MCF 10A (cell line): ENCODE measurements at regions not wholly inside any gene's neighbourhood (a gene's known extent, or its start where the extent isn't known, plus 50 kb on each side); places are given as distances from the start of the nearest gene placed in this dataset.
"Not testable (repeated sequence)": the region's sequence is repeated elsewhere in the genome, so short reads cannot be mapped to it uniquely, and the experiment has no call there.

ENCODE experiments used
- BruUV-seq: library from RNA; stranded (reverse); fragments of 400-500 nt; replicated peaks from 2 replicates; lab custom pipeline; 2021; lab: Mats Ljungman, UMichigan
- CTCF ChIA-PET: fragments of 300-600 bp; sonication (Branson Sonifier 250); formaldehyde crosslinking; extraction: SDS; loops from one replicate; lab custom pipeline; 2021; ENCODE audit warnings: antibody characterized with exemption, inconsistent platforms; lab: Yijun Ruan, JAX
- POLR2A ChIA-PET: fragments of 300-600, 350-650 bp; sonication (Branson Sonifier 250); formaldehyde crosslinking; extraction: SDS; loops from one replicate; lab custom pipeline; 2020; ENCODE audit warnings: antibody characterized with exemption, inconsistent platforms; lab: Yijun Ruan, JAX
- DNase-seq: peaks from one replicate; pipeline ENCODE4 v3.0.0-alpha.2; 2018; ENCODE audit not compliant: unreplicated experiment
- H3K27ac Mint-ChIP-seq: one replicate; pipeline ENCODE4 v1.8.0; 2022; ENCODE audit warnings: mild to moderate bottlenecking, low read depth, mixed read lengths; ENCODE audit not compliant: unreplicated experiment
- H3K27me3 Mint-ChIP-seq: one replicate; pipeline ENCODE4 v1.8.0; 2022; ENCODE audit warnings: mixed read lengths; ENCODE audit not compliant: insufficient read depth, unreplicated experiment
- H3K36me3 Mint-ChIP-seq: one replicate; pipeline ENCODE4 v1.8.0; 2022; ENCODE audit warnings: mild to moderate bottlenecking, moderate library complexity, mixed read lengths; ENCODE audit not compliant: insufficient read depth, unreplicated experiment
- H3K4me1 Mint-ChIP-seq: one replicate; pipeline ENCODE4 v1.8.0; 2022; ENCODE audit warnings: mixed read lengths; ENCODE audit not compliant: insufficient read depth, unreplicated experiment
- H3K4me3 Mint-ChIP-seq: one replicate; pipeline ENCODE4 v1.8.0; 2022; ENCODE audit warnings: mild to moderate bottlenecking, moderate library complexity, mixed read lengths; ENCODE audit not compliant: unreplicated experiment
- H3K9me3 Mint-ChIP-seq: one replicate; pipeline ENCODE4 v1.8.0; 2022; ENCODE audit warnings: mixed read lengths; ENCODE audit not compliant: unreplicated experiment
- intact Hi-C: fragments of 100-400 bp; cut with micrococcal nuclease; formaldehyde crosslinking; loops from 2 replicates; pipeline ENCODE4 v1.14.1; 2022
- TF ChIP-seq, protein P1 (sequence below): fragments of 200-600 bp; IDR thresholded peaks from one replicate; pipeline ENCODE4 v1.8.0; 2022; ENCODE audit warnings: antibody characterized with exemption, mild to moderate bottlenecking; ENCODE audit not compliant: unreplicated experiment

DNA sequence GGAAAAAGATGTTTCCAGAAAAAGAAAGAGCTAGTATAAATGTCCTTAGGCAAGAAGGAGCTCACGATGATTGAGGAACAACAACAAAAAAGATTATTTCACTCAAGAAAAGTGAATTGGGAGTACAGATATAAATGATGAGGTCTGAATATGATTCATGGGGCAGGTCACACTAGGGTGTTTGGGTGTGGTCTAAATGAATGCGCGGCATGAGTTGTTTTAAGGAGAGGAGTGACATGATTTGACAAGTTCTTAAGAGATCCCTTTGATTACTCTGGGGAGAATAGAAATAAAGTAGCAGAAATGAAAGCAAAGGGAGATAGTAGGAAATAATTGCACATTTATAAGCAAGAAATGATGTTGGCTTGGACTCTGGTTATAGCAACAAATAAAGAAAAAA lies 59.3 kb downstream of the NUTM2D start:
- CTCF ChIA-PET, H3K4me1 Mint-ChIP-seq, POLR2A ChIA-PET, BruUV-seq, H3K27me3 Mint-ChIP-seq, H3K9me3 Mint-ChIP-seq, H3K36me3 Mint-ChIP-seq, intact Hi-C loops: not testable (repeated sequence)
- H3K27ac Mint-ChIP-seq: peak overlapping the region; percentile 4
- peak overlapping the region; percentile 0 for H3K4me3 Mint-ChIP-seq
- peak; percentile 47 for DNase-seq

DNA sequence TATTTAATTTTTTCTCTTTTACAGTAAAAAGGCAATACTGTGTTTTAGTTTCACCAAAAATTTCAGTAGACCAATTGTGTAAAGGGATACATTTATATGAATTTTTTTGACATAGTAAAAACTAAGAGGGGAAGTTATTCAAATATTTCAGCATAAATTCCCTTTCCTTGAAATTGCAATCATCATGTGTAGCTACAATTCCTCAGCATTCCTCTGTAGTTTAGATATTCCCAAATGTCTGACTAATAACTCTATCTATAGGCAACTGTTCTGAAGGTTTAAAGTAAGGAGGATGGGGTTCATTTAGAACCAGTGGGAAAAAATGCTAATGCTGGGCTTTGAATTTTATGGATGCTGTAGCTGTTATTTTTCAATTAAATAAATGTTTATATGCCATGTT lies 65.1 kb downstream of the NUTM2D start:
- H3K9me3 Mint-ChIP-seq, H3K27me3 Mint-ChIP-seq, POLR2A ChIA-PET, H3K4me1 Mint-ChIP-seq, H3K36me3 Mint-ChIP-seq, CTCF ChIA-PET, H3K27ac Mint-ChIP-seq, H3K4me3 Mint-ChIP-seq, DNase-seq, BruUV-seq, intact Hi-C loops: not testable (repeated sequence)

DNA sequence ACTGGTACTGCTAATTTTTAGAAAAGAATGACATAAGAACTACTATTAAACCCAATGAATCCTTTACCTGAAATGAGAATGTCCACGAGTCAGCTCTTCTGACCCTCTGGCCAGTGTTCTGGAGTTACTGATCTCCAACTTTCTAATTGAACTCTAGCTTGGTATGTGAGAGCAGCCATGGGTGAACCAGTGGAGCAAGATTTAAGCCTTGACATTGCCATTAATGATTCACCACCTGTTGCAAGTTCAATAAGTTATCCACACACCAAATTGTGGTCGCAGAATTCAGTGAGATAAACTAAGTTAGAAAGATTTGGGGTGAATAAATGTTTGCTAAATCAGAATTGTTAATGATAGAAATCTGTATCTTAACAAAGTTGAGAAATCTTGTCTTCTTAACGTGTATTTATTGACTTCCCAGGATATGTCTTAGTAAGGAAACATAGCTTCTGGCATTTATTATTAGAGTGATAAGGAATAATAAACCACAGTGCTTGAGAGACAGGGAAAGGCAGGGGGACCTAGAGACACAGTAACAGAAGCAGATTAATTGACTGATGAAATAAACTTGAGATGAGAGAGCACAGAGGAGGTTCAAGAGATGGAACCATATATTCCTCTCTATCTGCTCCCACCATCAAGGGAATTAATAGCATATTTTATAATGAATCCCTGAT lies 67.3 kb downstream of the NUTM2D start:
- POLR2A ChIA-PET, H3K4me1 Mint-ChIP-seq, H3K9me3 Mint-ChIP-seq, BruUV-seq, CTCF ChIA-PET, intact Hi-C loops, DNase-seq, H3K27ac Mint-ChIP-seq, H3K36me3 Mint-ChIP-seq, H3K4me3 Mint-ChIP-seq: not testable (repeated sequence)
- H3K27me3 Mint-ChIP-seq: peaks cover 12% of the 10 kb centered on the region

DNA sequence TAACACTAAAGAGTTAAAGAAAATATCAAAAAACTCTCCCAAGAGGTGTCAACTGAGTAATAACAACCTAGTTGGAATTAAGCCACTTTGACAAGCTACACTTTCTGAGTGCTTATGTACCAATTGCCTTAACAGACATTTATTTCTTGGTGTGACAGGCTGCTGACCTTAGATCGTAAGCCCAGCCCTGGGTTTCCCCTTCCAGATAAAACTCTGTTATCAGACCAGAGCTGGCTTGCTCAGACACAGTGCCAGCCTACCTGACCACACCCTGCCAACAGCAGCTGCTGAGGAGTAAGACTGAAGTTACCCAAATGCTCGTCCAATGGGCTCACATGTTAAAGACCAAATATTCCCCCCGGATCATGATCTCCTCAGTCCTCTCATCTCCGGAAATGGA lies 70.9 kb upstream of the MINPP1 start:
- BruUV-seq, H3K4me1 Mint-ChIP-seq, H3K27ac Mint-ChIP-seq, DNase-seq, CTCF ChIA-PET, H3K27me3 Mint-ChIP-seq, POLR2A ChIA-PET, H3K36me3 Mint-ChIP-seq, intact Hi-C loops, H3K9me3 Mint-ChIP-seq, H3K4me3 Mint-ChIP-seq: not testable (repeated sequence)

DNA sequence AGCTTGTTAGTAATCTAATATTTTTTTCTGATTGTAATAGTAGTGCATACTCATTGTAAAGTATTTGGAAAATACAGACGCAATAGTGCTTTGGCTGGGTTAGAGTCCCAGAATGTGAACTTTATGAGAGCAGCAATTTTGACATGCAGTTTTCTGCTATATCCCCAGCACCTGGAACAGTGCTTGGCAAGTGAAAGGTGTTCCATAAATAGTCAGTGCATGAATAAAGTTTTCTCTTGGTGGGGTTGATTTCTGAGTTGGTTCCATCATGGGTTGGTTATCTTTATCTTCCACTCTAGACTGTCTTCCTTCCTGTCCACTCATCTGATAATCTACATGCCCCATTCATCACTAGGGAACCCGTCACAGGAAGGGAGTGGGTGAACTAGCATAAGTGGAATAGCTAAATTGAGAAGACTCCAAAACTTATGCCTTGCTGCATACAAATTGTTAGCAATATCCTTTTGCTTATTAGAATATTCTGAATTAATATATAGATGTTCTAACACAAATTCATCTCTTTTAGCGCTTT lies 69.3 kb upstream of the MINPP1 start:
- intact Hi-C loops: not testable (repeated sequence)

DNA sequence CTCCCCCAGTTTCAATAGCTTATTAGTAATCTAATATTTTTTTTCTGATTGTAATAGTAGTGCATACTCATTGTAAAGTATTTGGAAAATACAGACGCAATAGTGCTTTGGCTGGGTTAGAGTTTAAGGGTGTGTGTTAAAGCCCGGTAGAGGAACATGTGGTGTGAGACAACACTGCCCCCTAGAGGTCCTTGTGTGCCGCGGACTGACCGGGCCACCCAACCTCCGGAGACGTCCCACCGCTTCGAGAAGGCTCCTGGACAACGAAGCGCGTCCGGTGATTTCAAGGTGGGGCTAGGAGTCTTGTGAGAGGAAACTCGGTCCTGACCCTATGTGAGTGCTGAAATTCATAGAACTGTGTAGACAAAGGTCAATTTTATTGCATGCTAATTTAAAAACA lies 68.6 kb upstream of the MINPP1 start:
- H3K9me3 Mint-ChIP-seq, intact Hi-C loops, POLR2A ChIA-PET, H3K4me1 Mint-ChIP-seq, H3K36me3 Mint-ChIP-seq, BruUV-seq, H3K27ac Mint-ChIP-seq, H3K27me3 Mint-ChIP-seq, DNase-seq, CTCF ChIA-PET, H3K4me3 Mint-ChIP-seq: not testable (repeated sequence)
- TF ChIP-seq, protein P1, sequence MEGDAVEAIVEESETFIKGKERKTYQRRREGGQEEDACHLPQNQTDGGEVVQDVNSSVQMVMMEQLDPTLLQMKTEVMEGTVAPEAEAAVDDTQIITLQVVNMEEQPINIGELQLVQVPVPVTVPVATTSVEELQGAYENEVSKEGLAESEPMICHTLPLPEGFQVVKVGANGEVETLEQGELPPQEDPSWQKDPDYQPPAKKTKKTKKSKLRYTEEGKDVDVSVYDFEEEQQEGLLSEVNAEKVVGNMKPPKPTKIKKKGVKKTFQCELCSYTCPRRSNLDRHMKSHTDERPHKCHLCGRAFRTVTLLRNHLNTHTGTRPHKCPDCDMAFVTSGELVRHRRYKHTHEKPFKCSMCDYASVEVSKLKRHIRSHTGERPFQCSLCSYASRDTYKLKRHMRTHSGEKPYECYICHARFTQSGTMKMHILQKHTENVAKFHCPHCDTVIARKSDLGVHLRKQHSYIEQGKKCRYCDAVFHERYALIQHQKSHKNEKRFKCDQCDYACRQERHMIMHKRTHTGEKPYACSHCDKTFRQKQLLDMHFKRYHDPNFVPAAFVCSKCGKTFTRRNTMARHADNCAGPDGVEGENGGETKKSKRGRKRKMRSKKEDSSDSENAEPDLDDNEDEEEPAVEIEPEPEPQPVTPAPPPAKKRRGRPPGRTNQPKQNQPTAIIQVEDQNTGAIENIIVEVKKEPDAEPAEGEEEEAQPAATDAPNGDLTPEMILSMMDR: peak; percentile 23

More for the DNA sequence above, 69.3 kb upstream of the MINPP1 start:
- POLR2A ChIA-PET, H3K9me3 Mint-ChIP-seq, H3K36me3 Mint-ChIP-seq, DNase-seq, BruUV-seq, H3K27ac Mint-ChIP-seq, H3K27me3 Mint-ChIP-seq, CTCF ChIA-PET, H3K4me1 Mint-ChIP-seq, H3K4me3 Mint-ChIP-seq: not testable (repeated sequence)

DNA sequence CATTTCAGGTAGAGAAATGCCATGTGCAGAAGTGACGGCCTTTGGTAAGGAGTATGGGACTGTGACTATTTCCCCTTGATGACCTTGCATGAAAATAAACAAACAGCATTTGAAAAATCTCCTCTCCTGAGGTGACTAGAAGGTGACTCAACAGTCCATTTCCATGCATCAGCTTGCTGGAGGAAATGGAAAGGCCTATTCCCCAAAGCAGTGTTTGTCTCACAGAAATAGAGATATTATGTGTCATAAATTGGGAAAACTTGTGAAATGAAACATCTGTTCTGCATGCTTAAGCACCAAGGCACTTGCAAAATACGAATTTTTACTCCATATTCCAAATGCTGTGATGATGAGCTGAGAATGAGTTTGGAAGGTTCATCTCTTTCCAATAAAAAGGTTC lies 67.2 kb upstream of the MINPP1 start:
- intact Hi-C loops, H3K4me1 Mint-ChIP-seq, BruUV-seq, H3K4me3 Mint-ChIP-seq, H3K27ac Mint-ChIP-seq, H3K9me3 Mint-ChIP-seq, POLR2A ChIA-PET, H3K36me3 Mint-ChIP-seq, CTCF ChIA-PET, H3K27me3 Mint-ChIP-seq: not testable (repeated sequence)
- peak; percentile 28 for DNase-seq
